NCI-H1092 (cell line): ENCODE measurements at regions not wholly inside any gene's neighbourhood (a gene's known extent, or its start where the extent isn't known, plus 50 kb on each side); places are given as distances from the start of the nearest gene placed in this dataset.

Source experiments
- DNase-seq: peaks from one replicate; lab custom pipeline; 2025; lab: John Stamatoyannopoulos, UW

DNA sequence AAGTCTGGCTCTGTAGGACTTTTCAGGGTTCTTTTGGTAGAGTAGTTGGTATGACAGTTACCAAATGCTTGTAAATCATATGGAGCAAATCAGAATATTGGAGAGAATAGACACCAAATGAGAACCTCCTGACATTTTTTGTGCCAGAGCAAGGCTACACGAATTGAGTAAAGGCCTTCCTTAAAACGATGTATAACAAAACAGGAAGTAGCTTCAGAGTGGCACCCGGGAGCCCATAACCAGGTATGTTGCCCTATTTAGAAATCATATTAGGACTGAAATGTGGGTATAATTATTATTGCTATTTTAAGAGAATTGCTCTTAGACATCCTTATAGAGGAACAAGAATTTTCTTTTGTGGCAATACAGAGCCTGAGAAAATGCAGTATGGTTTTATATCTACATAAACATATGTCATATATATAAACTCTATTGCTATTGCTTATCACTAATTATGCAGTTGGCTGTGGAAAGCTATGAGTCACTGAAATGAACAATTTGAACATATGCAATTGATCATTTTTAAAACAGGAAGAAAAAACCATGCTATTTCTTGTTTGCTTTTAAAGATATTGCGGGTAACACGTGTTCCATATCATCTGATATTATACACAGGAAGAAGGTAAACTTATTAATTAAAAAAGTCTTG is 197.4 kb upstream of the MTPN start:
- no peak for DNase-seq

DNA sequence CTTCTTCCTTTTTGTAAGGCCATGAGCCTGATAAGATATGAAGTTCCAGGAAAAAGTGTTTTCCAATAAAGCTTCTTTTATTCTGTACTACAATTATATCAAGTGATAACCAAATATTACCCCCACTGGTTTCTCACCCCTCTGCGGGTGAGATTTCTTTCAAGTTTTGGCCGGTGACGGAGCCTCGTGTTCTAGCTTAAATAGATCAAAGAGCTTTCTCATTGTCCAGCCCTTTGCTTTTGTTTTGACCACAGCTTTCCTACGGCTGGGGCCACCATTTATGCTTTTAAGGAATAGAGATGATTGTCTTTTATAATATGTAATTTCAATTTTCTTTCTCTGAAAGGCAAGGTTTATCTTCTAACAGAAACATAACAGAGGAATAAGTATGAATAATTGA is 196.7 kb upstream of the MTPN start:
- DNase-seq = no peak

DNA sequence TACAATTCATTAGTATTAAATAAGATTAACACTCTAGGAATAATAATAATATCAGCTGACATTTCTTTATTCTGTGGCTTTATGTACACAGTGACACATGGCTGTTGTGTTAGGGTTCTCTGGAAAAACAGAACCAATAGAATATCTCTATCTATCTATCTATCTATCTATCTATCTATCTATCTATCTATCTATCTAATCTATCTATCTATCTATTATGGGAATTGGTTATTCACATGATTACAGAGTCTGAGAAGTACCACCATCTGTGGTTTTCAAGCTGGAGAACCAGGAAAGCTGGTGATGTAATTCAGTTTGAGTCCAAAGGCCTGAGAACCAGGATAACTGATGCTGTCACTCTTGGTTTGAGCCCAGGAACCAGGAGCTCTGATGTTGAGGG is 194.1 kb upstream of the MTPN start:
- DNase-seq = no peak

DNA sequence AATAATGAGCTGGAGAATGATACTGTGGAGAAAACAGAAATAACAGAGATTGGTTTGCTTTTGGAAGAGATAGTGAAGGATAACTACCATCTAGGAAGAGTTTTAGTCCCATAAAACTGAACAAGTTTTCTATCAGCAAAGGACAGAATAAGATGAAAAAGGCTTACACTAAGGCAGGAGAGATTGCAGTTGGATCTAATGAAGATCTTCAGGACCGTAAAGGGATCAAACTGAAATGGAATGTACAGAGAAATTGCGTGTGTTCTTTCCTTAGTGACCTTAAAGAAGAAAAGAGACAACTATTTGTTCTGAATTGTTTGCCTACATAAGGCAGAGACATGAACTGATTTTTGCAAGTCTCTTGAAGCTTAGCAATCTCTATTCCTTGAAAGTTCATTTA is 191.7 kb upstream of the MTPN start:
- DNase-seq = no peak

DNA sequence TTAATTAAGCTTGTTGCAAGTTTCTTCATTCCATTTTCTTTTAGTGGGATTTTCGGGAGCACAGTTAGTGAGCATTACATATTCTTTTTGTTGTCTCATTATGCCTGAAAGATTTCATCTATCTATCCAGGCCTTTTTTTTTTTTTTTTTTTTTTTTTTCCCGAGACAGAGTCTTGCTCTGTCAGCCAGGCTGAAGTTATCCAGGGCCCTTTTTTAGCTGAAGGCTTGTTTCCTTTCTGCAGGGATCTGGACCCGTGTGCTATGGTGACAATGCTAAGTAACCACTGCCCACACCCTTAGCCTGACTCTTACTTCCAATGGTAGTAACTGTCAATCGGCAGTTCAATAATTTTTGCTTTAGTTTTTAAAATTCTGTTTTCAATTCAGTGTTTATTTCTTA is 190.8 kb upstream of the MTPN start:
- DNase-seq = no peak

DNA sequence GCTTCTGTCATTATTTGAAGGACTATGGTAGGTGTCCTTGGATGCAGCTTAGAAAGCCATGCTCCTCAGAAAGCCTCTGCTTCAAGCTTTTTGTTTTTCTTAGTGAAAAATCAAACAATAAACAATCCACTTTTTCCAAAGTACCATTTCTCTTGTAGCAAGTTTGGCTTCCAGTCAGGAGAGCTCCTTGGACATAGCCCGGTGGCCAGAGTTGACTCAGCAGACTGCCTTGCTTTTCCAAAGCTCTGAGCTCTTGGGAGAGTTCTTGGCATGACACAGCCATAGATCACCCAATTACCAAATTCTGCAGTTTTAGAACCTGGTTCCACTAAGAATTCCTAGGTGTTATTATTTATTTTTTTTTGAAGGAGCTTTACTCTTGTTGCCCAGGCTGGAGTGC is 189.4 kb upstream of the MTPN start:
- no peak for DNase-seq

DNA sequence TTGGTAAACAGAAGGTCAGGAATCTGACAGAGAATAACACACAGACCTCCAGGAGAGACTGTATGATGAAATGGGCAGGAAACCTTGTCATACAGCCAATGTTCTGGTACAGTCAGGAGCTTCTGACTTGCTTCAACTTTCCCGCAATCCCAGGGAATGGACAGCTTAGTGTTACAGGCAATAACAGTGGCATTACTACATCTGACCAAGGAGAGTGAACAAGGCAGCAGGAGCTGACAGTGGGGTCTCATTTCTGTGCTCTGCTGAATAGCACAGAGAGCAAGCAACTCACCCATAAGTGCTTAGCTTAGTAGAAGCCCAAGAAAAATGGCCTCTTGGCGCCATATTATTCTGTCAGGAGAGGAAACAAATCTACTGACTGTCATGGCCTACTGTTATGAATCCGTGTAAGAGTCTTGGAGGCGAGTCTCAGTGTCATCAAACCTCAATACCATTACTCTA is 186.2 kb upstream of the MTPN start:
- DNase-seq = no peak

DNA sequence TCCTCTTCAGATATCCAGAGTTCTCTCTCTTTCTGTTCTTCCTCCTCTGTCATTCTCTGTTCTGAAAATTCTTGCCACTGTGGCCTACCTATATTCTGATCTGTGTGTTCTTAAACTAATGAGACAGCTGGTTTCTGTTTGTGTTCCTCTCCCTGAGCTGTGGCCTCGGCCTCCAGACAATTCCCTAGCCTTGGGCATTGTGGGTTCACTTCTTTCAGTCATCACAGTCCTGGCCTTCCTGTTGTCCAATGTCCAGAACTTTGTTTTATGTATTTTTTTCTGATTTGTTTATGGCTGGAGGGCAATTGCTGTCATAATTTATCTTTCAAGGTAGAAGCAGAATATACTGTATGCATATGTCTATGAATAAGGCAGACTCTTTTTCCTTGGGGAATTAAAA is 173.2 kb upstream of the MTPN start:
- no peak for DNase-seq

DNA sequence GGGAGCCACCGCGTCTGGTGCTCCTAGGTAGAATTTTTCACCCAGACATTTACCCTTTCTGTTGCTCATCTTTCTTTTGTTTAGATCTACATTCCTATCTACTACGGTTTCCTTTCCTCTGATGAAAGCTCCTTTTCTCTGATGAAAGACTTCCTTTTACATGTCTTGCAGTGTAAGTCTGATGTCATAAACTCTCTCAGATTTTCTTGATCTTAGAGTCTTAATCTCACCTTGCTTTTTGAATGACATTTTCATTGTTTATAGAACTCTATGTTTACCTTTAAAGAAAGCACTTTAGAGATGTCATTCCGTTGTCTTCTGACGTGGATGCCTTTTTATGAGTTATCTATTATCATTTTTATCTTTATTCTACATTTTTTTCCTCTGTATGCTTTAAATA is 171.8 kb upstream of the MTPN start:
- no peak for DNase-seq

DNA sequence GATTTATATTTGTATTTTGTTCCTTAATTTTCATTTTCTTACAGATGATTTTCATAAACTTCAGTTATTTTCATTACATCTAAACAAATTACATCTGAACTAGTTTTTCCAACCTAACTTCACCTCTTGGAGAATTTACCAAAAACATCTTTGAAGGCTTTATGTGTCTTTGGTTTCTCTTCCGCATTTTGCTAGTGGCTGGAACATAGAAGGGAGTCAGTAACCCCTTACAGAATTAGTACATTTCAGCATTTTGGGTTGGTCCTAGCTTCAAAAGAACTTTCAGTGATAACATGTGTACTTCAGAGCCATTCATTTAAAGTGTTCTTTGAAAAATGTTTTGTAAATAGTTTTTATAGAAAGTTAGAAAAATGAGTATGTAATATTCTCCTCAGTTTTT is 169.8 kb upstream of the MTPN start:
- DNase-seq = no peak

DNA sequence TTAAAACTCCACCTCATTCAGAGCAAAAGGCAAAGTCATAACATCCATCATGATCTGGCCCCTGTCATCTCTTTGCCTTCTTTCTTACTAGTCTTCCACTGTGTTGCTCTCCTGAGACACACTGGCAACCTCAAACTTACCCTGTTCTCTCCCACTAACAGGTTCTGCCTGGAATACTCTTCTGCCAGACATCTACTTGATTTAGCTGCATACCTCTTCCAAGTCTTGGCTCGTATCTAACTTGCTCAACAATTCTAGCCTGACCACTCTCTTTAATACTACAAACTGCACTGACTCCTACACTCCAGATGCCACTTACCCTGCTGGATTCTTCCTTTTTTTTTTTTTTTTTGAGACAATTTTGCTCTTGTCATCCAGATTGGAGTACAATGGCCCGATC is 167.0 kb upstream of the MTPN start:
- no peak for DNase-seq

DNA sequence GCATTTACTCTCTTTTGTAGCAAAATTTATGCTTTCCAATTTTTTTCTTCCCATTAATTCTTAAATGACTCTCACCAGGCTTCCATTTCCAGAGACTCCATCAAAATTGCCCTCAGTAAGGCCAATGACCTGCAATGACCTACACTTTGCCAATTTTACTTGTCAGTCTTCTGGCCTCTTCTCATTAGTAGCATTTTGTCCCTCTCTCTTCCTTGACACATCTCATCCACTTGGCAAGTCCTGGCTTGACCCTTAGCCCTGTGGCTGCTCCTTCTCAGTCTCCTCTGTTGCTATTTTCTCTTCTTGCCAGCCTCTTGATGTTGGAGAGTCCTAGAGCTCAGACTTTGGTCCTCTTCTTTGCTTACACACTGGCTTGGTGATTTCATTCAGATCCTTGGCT is 166.1 kb upstream of the MTPN start:
- DNase-seq = no peak

DNA sequence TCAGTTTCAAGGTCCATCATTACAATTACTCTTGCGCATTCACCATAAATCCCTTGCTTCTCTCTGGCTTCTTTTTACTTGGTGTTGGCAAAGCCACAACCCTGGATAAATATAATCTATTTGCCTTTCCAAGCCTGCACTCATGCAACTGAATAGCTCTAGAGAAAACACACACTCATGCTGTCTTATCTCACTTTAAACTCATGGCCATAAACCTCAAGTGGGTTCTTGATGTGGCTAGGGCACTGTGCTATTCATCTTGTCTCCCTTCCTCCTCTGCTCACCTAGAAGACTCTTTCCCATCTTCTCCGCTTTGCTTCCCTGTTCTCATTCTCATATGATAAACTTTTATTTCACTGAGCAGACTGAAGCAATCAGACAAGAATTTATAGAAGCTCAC is 165.4 kb upstream of the MTPN start:
- no peak for DNase-seq

DNA sequence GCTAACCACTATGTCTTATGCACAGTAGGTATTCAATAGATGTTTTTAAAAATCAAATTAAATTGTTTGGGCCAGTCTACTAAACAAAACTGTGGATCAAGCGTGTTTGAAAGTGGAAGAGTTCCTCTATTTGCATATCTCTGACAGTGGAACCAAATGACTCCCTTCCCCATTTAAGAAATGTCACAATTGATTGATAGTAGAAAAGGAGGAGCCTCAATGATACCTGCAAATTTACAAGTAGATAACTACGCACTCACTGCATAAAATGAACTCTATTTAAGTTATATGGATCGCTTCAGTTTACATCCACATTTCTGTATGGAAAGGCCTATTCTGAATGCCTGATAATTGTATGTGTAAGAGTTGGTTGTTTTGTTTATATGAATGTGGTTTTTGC is 163.3 kb upstream of the MTPN start:
- no peak for DNase-seq

DNA sequence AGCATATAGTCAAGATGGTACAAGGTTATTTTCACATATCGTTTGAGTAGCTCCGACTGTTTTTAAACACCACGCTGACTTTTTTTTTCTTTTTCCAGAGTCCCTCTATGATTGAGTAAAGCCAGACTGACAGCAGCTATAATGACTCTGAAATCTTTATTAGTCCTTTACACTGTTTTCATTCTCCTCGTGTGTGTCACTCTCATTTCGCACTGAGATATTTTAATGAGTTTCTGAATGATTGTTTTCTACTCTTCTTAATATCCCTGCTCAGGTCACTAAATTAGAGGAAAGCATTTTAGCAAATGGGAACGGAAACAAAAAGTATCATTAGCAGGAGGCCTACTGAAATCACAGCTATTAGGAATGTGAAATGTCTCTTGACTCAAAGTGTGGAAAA is 162.3 kb upstream of the MTPN start:
- no peak for DNase-seq

DNA sequence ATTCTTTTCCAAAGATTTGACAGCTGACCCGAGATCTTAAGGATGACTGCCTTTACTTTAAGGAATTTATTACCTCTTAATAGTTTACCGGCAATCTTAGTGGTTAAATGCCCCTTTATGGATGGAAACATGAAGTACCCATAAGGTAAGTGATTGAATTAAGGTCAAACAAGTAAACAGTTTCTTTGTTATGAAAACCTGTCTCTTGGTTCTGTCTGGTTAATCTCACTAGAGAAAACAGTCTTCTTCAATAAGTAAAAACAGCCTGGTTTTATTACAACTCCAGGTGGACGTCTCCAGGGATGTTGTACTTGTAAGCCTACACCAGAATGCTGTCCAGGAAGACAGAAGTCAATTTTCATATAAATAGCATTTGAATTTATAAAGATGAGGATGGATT is 161.8 kb upstream of the MTPN start:
- no peak for DNase-seq

DNA sequence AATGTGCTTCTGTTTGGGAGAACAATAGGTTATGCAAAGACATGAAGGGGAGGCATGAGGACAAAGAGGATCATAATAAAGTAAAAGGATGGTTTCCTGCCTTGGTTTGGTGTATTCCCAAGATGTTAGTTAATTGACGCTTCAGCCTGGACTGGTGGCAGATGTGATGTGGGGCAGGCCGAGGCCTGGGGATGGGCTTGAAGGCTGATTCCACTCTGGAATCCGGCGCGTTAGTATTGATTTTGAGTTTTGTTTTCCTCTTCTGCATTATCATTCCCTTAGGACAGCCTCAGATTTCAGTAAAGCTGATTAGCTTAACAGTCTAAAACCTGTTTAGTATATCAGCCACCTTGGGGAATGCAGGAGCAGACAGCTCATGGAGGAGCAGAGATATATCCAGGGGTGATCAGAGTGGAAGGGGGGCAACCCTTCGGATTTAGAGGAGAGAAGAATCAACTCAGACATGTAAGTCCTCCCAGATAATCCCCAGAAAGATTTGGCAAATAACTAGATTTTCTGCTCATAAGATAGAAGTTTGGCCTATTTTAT is 159.8 kb upstream of the MTPN start:
- DNase-seq = no peak

DNA sequence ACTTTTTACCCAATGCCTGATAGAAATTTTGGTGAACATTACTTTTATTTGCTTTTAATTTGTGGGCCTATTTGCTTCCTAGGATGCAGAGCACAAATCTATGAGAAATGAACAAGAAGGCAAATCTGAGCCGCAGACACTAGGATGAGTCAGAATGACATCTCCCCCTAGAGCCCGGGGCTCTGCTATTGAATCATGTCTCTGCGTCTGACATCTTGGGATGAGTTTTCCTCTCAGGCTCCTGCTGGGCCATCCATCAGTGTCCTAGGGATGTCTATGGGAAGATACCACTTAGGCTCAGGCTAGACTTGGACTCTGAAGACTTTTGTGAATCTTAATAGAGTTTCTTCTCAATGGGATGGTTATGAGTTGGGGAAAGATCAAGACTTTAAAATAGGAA is 157.3 kb upstream of the MTPN start:
- no peak for DNase-seq

DNA sequence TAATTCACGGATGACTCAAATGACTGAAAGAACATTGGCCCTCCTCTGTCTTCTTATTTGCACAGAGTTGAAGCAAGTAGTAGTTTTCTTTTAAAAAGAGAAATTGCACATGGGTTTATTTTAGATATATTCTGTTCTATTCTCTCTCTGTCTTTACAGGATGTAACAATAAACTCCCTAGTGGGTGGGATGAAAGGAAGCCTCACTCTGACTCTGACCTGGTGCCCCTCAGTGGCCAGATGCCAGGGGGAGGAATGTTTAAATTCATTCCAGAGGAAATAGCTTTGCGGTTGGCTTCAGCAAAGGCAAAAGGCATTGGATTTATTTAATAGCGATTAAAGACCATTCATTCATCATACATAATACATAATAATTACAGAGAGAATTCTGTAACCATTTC is 156.4 kb upstream of the MTPN start:
- DNase-seq = no peak

DNA sequence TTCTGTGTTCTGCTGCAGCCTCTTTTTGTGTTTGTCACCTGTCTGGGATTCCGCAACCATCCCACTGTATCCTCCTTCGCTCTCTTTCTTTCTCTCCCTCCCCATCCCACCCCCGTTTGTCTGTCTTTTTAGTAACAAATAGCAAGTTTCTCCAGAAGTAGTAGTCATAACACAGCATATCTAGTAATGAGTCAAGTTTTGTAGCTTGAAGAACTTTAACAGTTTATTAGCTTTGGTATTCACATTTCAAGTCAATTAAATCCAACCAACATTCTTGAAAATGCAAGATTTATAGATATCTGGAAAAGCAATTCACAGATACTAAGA is 154.1 kb upstream of the MTPN start:
- no peak for DNase-seq

DNA sequence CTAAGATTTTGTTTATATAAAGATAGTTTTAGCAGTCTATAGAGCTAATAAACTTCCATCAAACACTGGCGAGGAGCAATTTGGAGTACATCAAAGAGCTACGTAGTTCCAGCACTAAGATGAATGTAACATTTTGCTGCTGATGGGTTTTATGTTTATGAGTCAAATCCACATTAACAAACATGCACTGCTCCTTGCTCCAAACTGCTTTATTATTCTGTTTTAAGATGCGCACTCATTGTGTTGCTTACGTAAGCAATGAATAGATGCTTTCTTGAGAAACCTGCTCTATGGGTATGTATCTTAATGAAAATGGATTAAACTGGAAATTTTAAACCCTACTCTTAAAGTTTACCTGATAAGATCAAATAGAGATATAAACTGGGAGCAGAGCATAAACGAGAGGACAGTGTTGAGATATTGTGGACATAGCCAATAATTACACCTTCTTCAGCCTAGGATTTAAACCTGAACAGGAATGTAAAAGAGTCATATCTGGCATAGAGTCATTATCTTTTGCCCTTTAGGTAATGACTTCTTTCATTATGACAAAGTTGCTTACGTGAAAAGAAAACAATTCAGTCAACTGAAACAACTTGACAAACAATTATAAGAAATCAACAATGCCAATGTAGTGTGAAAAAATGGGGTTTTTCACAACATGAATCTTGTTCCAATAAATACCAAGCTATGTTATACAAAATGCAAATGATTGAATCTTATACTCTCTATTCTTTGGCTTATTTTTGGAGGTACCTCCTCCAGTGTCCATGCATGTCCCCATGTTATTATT is 153.5 kb upstream of the MTPN start:
- DNase-seq = no peak

DNA sequence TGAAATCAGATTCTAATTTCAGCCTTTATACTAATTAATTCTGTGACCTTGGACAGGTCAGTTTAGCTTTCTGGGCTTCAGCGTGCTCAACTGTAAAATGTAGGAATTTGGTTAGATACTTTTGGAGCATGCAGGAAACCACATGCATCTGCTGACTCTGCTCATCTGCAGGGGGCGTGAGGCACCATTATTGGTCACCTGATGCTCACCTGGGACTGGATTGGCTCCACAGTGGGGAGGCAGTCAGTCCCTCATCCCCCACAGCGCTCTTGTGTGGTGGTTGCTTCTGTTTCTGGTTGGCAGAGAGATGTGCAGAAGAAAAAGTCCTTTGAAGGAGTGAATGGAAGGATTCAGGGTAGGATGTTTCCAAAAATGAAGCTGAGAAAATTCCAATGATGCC is 150.9 kb upstream of the MTPN start:
- DNase-seq = no peak

DNA sequence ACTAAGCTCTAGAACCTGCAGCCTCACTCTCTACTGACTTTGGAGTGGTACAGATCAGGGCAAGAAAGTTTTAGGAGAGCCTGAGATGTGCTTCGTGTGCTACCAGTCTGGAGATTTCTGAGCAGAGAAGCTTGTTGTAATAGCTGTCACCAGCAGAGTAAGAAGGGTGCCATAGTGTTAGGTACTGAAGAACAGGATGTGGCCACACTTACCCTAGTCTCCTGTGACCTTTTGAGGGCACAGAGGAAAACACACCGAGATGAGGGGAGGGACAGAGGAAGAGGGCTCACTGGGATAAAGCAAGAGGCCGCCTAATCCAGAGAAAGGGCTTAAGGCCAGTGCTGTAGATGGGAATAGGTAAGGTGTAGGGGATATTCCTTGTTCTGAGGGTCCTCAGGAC is 146.2 kb upstream of the MTPN start:
- no peak for DNase-seq

DNA sequence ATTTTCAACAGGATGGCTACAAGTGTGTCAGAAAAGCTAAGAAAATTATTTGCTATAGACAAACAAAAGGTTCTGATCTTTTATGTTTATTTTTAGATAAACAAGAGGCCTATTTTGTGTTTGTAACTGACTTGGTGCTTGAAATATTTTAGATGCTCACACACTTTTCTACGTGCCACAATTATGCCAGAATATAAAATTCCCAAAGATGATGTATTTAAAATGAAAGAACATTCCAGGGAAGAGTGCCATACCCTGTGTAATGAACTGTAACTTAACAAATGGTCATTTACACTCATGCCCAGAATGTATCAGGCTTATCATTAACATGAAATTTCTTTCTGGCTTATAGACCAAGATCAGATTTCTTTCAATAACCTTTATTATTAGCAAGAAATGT is 144.9 kb upstream of the MTPN start:
- no peak for DNase-seq
